Liver (tissue), 3 donors: ENCODE measurements at regions not wholly inside any gene's neighbourhood (a gene's known extent, or its start where the extent isn't known, plus 50 kb on each side); places are given as distances from the start of the nearest gene placed in this dataset.

Experiments used
- EGR1 ChIP-seq, 2 donors: IDR thresholded peaks; 2 replicates each; pipeline ENCODE4 v1.6.1; 2016 to 2018; ENCODE audit warnings: antibody characterized with exemption in 2 of 2, low read depth in 2 of 2
- FOXA1 ChIP-seq: IDR thresholded peaks from 2 replicates; pipeline ENCODE4 v1.6.1; 2016; ENCODE audit warnings: antibody characterized with exemption
- TAF1 ChIP-seq: conservative IDR thresholded peaks from 2 replicates; pipeline ENCODE4 v1.6.1; 2016; ENCODE audit warnings: antibody characterized with exemption, mild to moderate bottlenecking
- TF ChIP-seq, protein P1 (sequence below): fragments of 150-350 bp; IDR thresholded peaks from 2 replicates; pipeline ENCODE4 v1.5.1; 2017; ENCODE audit warnings: improper control_type of control experiment, low read depth, low read length; ENCODE audit not compliant: missing input control
- TF ChIP-seq, protein P2 (sequence below): IDR thresholded peaks from 2 replicates; pipeline ENCODE4 v1.6.1; 2016; ENCODE audit warnings: antibody characterized with exemption
- TF ChIP-seq, protein P3 (sequence below): IDR thresholded peaks from 2 replicates; pipeline ENCODE4 v1.6.1; 2016; ENCODE audit warnings: antibody characterized with exemption
- donor health status: healthy.
- donor health status: healthy.

DNA sequence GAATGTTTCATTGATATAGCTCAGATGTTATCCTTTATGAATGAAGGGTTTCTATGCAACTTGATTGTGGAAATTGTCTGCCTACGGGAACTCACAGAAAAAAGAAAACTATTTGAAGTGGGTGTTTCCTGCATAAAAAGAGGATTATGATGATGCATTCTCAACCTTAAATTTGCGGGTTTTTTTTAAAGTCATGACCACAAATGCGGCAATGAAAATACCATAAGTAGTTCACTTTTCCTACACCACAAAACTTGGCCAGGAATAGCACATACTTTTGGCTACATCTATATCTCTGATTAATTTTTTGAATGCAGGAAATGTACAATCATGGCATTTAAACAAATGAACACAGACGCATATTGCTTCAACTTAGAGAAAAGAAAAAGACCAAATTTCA lies 754.7 kb downstream of the DTWD2 start:
- TF ChIP-seq, protein P1, sequence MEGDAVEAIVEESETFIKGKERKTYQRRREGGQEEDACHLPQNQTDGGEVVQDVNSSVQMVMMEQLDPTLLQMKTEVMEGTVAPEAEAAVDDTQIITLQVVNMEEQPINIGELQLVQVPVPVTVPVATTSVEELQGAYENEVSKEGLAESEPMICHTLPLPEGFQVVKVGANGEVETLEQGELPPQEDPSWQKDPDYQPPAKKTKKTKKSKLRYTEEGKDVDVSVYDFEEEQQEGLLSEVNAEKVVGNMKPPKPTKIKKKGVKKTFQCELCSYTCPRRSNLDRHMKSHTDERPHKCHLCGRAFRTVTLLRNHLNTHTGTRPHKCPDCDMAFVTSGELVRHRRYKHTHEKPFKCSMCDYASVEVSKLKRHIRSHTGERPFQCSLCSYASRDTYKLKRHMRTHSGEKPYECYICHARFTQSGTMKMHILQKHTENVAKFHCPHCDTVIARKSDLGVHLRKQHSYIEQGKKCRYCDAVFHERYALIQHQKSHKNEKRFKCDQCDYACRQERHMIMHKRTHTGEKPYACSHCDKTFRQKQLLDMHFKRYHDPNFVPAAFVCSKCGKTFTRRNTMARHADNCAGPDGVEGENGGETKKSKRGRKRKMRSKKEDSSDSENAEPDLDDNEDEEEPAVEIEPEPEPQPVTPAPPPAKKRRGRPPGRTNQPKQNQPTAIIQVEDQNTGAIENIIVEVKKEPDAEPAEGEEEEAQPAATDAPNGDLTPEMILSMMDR, result no peak
- TF ChIP-seq, protein P2, sequence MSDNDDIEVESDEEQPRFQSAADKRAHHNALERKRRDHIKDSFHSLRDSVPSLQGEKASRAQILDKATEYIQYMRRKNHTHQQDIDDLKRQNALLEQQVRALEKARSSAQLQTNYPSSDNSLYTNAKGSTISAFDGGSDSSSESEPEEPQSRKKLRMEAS, result no peak
- TF ChIP-seq EGR1 (IDR thresholded peaks at IDR 0.05; ENCODE audit: low read depth in 2 of 2), result no peak
- TF ChIP-seq TAF1, result no peak
- TF ChIP-seq, protein P3, sequence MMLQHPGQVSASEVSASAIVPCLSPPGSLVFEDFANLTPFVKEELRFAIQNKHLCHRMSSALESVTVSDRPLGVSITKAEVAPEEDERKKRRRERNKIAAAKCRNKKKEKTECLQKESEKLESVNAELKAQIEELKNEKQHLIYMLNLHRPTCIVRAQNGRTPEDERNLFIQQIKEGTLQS, result no peak
- no peak for TF ChIP-seq FOXA1
